GM06990 (cell line): ENCODE measurements at regions not wholly inside any gene's neighbourhood (a gene's known extent, or its start where the extent isn't known, plus 50 kb on each side); places are given as distances from the start of the nearest gene placed in this dataset.

Experiments used
- DNase-seq: peaks from one replicate; pipeline ENCODE4 v3.0.0-alpha.2; 2011; ENCODE audit not compliant: insufficient read length; ENCODE audit errors: extremely low read depth
- H3K27me3 ChIP-seq: replicated peaks from 2 replicates; pipeline ENCODE4 v1.6.0; 2011; ENCODE audit warnings: low read length; ENCODE audit not compliant: control insufficient read depth, insufficient read depth
- H3K36me3 ChIP-seq: 2 replicates; pipeline ENCODE4 v1.5.1; 2011; ENCODE audit warnings: low read length; ENCODE audit not compliant: control insufficient read depth, insufficient read depth
- H3K4me3 ChIP-seq: replicated peaks from 2 replicates; pipeline ENCODE4 v1.5.1; 2011; ENCODE audit warnings: low read depth, mild to moderate bottlenecking, control low read depth, low read length
- TF ChIP-seq, protein P1 (sequence below): IDR thresholded peaks from 2 replicates; pipeline ENCODE4 v1.5.1; 2011; ENCODE audit warnings: low read length, control low read depth, mild to moderate bottlenecking, inconsistent platforms; ENCODE audit not compliant: insufficient read depth, poor library complexity, severe bottlenecking

GRCh38 chr3:30141178-30141581 is 465.2 kb upstream of the TGFBR2 start:
- no peaks in the 10 kb centered on the region for H3K27me3 ChIP-seq
- TF ChIP-seq, protein P1, sequence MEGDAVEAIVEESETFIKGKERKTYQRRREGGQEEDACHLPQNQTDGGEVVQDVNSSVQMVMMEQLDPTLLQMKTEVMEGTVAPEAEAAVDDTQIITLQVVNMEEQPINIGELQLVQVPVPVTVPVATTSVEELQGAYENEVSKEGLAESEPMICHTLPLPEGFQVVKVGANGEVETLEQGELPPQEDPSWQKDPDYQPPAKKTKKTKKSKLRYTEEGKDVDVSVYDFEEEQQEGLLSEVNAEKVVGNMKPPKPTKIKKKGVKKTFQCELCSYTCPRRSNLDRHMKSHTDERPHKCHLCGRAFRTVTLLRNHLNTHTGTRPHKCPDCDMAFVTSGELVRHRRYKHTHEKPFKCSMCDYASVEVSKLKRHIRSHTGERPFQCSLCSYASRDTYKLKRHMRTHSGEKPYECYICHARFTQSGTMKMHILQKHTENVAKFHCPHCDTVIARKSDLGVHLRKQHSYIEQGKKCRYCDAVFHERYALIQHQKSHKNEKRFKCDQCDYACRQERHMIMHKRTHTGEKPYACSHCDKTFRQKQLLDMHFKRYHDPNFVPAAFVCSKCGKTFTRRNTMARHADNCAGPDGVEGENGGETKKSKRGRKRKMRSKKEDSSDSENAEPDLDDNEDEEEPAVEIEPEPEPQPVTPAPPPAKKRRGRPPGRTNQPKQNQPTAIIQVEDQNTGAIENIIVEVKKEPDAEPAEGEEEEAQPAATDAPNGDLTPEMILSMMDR, result no peak
- H3K4me3 ChIP-seq, result no peak overlapping the region
- no peak for DNase-seq
- H3K36me3 ChIP-seq, result no peaks in the 10 kb centered on the region

GRCh38 chr3:30141927-30142326 is 464.5 kb upstream of the TGFBR2 start:
- Histone ChIP-seq H3K27me3 (no peaks in the 10 kb centered on the region), H3K36me3 (no peaks in the 10 kb centered on the region), H3K4me3 (no peak overlapping the region)
- DNase-seq, result no peak
- TF ChIP-seq, protein P1, result no peak

DNA sequence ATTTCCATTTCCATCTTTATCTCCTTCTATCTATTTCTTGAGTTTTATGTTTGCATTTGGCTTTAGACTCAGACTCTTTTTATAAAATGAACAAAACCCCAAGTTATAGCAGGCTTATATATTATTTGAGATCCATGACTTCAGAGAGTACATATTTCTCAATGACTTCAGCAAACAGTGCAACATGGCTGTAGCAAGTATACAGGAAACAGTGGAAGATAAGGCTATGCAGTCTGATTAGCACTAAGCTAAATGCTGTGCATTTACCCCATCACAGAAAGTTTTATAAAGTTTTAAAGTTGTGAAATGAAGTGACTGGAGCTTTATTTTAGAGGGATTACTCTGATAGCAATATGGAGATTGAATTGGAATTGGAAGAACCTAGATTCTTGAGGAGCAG is 463.5 kb upstream of the TGFBR2 start:
- TF ChIP-seq, protein P1, result no peak

DNA sequence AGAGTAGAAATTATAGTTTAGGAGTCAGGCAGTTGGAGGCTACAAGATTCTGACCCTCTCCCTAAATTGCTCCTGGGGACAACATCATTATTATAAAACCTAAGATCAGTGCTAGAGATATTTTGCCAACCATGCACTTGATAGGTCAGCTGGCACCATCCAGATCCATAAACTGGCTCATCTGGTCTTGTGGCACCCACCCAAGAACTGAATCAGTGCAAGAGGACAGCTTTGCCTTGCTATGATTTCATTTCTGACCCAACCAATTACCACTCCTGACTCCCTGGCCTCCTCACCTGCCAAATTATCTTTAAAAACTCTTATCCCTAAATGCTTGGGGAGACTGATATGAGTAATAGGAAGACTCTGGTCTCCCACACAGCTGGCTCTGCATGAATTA is 461.1 kb upstream of the TGFBR2 start:
- Histone ChIP-seq H3K36me3 (no peaks in the 10 kb centered on the region), H3K4me3 (no peak overlapping the region), H3K27me3 (no peaks in the 10 kb centered on the region)
- DNase-seq, result no peak
- TF ChIP-seq, protein P1, result no peak

More for the DNA sequence above, 463.5 kb upstream of the TGFBR2 start:
- H3K4me3 ChIP-seq, result no peak overlapping the region
- DNase-seq, result no peak
- no peaks in the 10 kb centered on the region for H3K36me3 ChIP-seq
- no peaks in the 10 kb centered on the region for H3K27me3 ChIP-seq

GRCh38 chr3:30146978-30147377 is 459.4 kb upstream of the TGFBR2 start:
- Histone ChIP-seq H3K4me3 (no peak overlapping the region), H3K36me3 (no peaks in the 10 kb centered on the region), H3K27me3 (no peaks in the 10 kb centered on the region)
- TF ChIP-seq, protein P1, result no peak
- no peak for DNase-seq

GRCh38 chr3:30154853-30155252 is 451.5 kb upstream of the TGFBR2 start:
- Histone ChIP-seq H3K27me3 (no peaks in the 10 kb centered on the region), H3K36me3 (no peaks in the 10 kb centered on the region), H3K4me3 (no peak overlapping the region)
- no peak for DNase-seq
- TF ChIP-seq, protein P1, result no peak
